CD14-positive monocyte (primary cell): ENCODE measurements at regions not wholly inside any gene's neighbourhood (a gene's known extent, or its start where the extent isn't known, plus 50 kb on each side); places are given as distances from the start of the nearest gene placed in this dataset.

Experiments
- DNase-seq, 3 donors: peaks; one replicate each; pipeline ENCODE4 v3.0.0-alpha.2; 2011 to 2022
- H2AFZ ChIP-seq: 2 replicates; pipeline ENCODE4 v1.6.0; 2012; ENCODE audit warnings: mild to moderate bottlenecking, low read depth, low read length, inconsistent platforms; ENCODE audit not compliant: insufficient read depth, poor library complexity, severe bottlenecking
- H3K27ac ChIP-seq, 2 donors: 1 replicate in 1 of 2; 2 replicates in 1 of 2; pipeline ENCODE4 v1.5.1; 2012 to 2013; ENCODE audit warnings: low read length in 2 of 2, control low read depth in 1 of 2, inconsistent platforms in 1 of 2, low read depth in 1 of 2, mild to moderate bottlenecking in 1 of 2
- H3K27me3 ChIP-seq, 2 donors: one replicate each; pipeline versions ENCODE4 v1.6.0 to v1.6.1; 2011 to 2013; ENCODE audit warnings: low read length in 2 of 2; ENCODE audit not compliant: control insufficient read depth in 2 of 2, insufficient read depth in 2 of 2
- H3K36me3 ChIP-seq, 2 donors: replicated peaks in 1 of 2; 1 replicate in 1 of 2; 2 replicates in 1 of 2; pipeline versions ENCODE4 v1.5.1 to v1.6.1; 2012 to 2013; ENCODE audit warnings: low read length in 2 of 2, control low read depth in 1 of 2, inconsistent platforms in 1 of 2, mild to moderate bottlenecking in 1 of 2; ENCODE audit not compliant: insufficient read depth in 2 of 2, control insufficient read depth in 1 of 2
- H3K4me1 ChIP-seq, 2 donors: 1 replicate in 1 of 2; 2 replicates in 1 of 2; pipeline versions ENCODE4 v1.5.1 to v1.6.1; 2012 to 2013; ENCODE audit warnings: low read length in 2 of 2, control low read depth in 1 of 2, inconsistent platforms in 1 of 2, mild to moderate bottlenecking in 1 of 2, moderate library complexity in 1 of 2; ENCODE audit not compliant: insufficient read depth in 2 of 2, control insufficient read depth in 1 of 2
- H3K4me2 ChIP-seq: replicated peaks from 2 replicates; pipeline ENCODE3; 2012; ENCODE audit warnings: low read length, moderate library complexity, mild to moderate bottlenecking; ENCODE audit not compliant: poor library complexity, severe bottlenecking; ENCODE audit errors: extremely low read depth
- H3K4me3 ChIP-seq, 3 experiments: fragments of 200-600 bp in 1 of 3; sonication (generic) in 1 of 3; replicated peaks in 1 of 3; 1 replicate in 2 of 3; 2 replicates in 1 of 3; pipeline ENCODE4 v1.5.1; 2011 to 2013; ENCODE audit warnings: low read length in 3 of 3, mild to moderate bottlenecking in 3 of 3, control low read depth in 2 of 3, low read depth in 2 of 3, inconsistent platforms in 1 of 3, moderate library complexity in 1 of 3
- H3K79me2 ChIP-seq: 2 replicates; pipeline ENCODE4 v1.6.0; 2012; ENCODE audit warnings: mild to moderate bottlenecking, control low read depth, inconsistent platforms, low read length, moderate library complexity; ENCODE audit not compliant: insufficient read depth
- H3K9ac ChIP-seq: 2 replicates; pipeline ENCODE4 v1.6.0; 2017; ENCODE audit warnings: low read length, mild to moderate bottlenecking; ENCODE audit not compliant: insufficient read depth, poor library complexity, severe bottlenecking
- H3K9me3 ChIP-seq, 2 donors: replicated peaks in 1 of 2; 1 replicate in 1 of 2; 2 replicates in 1 of 2; pipeline versions ENCODE4 v1.5.1 to v1.6.1; 2012 to 2013; ENCODE audit warnings: low read length in 2 of 2, control low read depth in 1 of 2; ENCODE audit not compliant: control insufficient read depth in 1 of 2, insufficient read depth in 1 of 2
- H4K20me1 ChIP-seq: 2 replicates; pipeline ENCODE4 v1.6.0; 2012; ENCODE audit warnings: mild to moderate bottlenecking, low read length, control low read depth, moderate library complexity; ENCODE audit not compliant: insufficient read depth
- H3K27ac Mint-ChIP-seq, 7 donors: one replicate each; pipeline ENCODE4 v1.8.0; 2020; ENCODE audit warnings: mild to moderate bottlenecking in 7 of 7, mixed read lengths in 7 of 7, moderate library complexity in 6 of 7, inconsistent platforms in 2 of 7
- H3K27me3 Mint-ChIP-seq, 3 donors: one replicate each; pipeline ENCODE4 v1.8.0; 2021 to 2022; ENCODE audit warnings: low read depth in 3 of 3, mild to moderate bottlenecking in 3 of 3, mixed read lengths in 3 of 3, moderate library complexity in 3 of 3, inconsistent platforms in 1 of 3
- H3K36me3 Mint-ChIP-seq, 2 donors: one replicate each; pipeline ENCODE4 v1.8.0; 2020; ENCODE audit warnings: mixed read lengths in 2 of 2, inconsistent platforms in 1 of 2, mild to moderate bottlenecking in 1 of 2
- H3K4me1 Mint-ChIP-seq: one replicate; pipeline ENCODE4 v1.8.0; 2020; ENCODE audit warnings: mild to moderate bottlenecking, mixed read lengths
- H3K4me3 Mint-ChIP-seq, 2 donors: one replicate each; pipeline ENCODE4 v1.8.0; 2020; ENCODE audit warnings: mild to moderate bottlenecking in 2 of 2, mixed read lengths in 2 of 2, moderate library complexity in 1 of 2
- H3K9me3 Mint-ChIP-seq, 7 donors: one replicate each; pipeline ENCODE4 v1.8.0; 2020 to 2022; ENCODE audit warnings: mixed read lengths in 7 of 7, mild to moderate bottlenecking in 6 of 7, moderate library complexity in 6 of 7, inconsistent platforms in 2 of 7
- WGBS: methylation state at CpG from one replicate; pipeline ENCODE4 v1.1.5; 2013; ENCODE audit warnings: missing lambda C conversion rate; ENCODE audit not compliant: insufficient coverage; 5-methylcytosine and 5-hydroxymethylcytosine counted together
- intact Hi-C, 2 donors: fragments of 100-400 bp; cut with micrococcal nuclease; formaldehyde crosslinking; loops; one replicate each; pipeline versions ENCODE4 v1.15.0 to v1.15.1; 2023
- TF ChIP-seq, protein P1 (sequence below): fragments of 200-600 bp; IDR thresholded peaks from one replicate; pipeline ENCODE4 v1.8.0; 2022; ENCODE audit warnings: antibody characterized with exemption, mild to moderate bottlenecking

DNA sequence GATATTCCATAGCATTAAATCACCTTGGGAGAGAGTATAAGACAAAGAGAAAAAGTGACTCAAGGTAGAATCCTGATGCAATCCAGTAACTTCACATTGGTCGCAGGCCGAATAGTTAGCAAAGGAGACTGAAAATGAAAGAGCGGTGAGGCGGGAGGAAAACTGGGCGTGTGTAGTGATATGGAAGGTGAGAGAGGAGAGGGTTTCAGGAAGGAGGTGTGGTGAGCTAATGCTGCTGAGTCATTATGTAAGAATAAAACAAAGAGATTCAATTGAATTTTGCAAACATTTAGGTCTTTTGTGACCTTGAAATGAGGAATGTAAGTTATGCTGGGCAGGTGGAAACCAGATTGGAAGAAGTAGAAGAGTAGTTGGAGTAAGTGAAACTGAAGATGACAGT is 235.3 kb downstream of the C3orf38 start:
- Mint-ChIP-seq H3K27ac (no peak overlapping the region), H3K36me3 (no peaks in the 10 kb centered on the region), H3K9me3 (peaks cover 0 to 10% (median 5%) of the 10 kb centered on the region in 7 donors), H3K4me1 (no peaks in the 10 kb centered on the region), H3K4me3 (no peak overlapping the region), H3K27me3 (no peaks in the 10 kb centered on the region)
- Histone ChIP-seq H2AFZ (no peak overlapping the region), H3K79me2 (no peaks in the 10 kb centered on the region), H3K27me3 (no peaks in the 10 kb centered on the region), H3K36me3 (no peaks in the 10 kb centered on the region), H3K4me2 (no peak overlapping the region), H3K9ac (no peak overlapping the region), H3K4me3 (no peak overlapping the region), H3K9me3 (peaks cover 0 to 9% of the 10 kb centered on the region in 2 donors), H3K27ac (no peak overlapping the region), H4K20me1 (no peaks in the 10 kb centered on the region), H3K4me1 (no peaks in the 10 kb centered on the region)
- TF ChIP-seq, protein P1, sequence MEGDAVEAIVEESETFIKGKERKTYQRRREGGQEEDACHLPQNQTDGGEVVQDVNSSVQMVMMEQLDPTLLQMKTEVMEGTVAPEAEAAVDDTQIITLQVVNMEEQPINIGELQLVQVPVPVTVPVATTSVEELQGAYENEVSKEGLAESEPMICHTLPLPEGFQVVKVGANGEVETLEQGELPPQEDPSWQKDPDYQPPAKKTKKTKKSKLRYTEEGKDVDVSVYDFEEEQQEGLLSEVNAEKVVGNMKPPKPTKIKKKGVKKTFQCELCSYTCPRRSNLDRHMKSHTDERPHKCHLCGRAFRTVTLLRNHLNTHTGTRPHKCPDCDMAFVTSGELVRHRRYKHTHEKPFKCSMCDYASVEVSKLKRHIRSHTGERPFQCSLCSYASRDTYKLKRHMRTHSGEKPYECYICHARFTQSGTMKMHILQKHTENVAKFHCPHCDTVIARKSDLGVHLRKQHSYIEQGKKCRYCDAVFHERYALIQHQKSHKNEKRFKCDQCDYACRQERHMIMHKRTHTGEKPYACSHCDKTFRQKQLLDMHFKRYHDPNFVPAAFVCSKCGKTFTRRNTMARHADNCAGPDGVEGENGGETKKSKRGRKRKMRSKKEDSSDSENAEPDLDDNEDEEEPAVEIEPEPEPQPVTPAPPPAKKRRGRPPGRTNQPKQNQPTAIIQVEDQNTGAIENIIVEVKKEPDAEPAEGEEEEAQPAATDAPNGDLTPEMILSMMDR, result no peak
- WGBS, result 64% methylated on average over 5 of the region's 5 CpGs
- no peak for DNase-seq
- intact Hi-C loops, result no loop called here

DNA sequence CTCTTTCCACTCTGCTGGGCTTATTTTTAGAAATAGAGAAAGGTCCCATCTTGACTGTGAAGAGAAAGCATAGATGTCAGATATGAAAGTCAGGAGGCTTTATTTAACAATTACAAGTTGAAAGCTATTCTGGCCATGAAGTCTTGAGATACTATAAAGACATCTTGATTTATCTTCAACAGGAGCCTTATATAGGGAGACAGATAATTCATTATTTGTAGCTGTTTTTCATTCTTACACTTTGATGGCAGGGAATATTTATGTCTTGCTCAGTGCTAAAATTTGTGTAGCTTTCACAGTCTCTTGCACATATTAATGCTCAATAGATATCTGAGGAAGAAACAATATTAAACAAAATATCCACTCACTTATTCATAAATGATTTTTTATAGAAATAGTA is 248.8 kb downstream of the C3orf38 start:
- Histone ChIP-seq H3K27me3 (no peaks in the 10 kb centered on the region), H3K9ac (no peak overlapping the region), H3K36me3 (no peaks in the 10 kb centered on the region), H3K9me3 (no peaks in the 10 kb centered on the region), H3K4me1 (no peaks in the 10 kb centered on the region), H3K79me2 (no peaks in the 10 kb centered on the region), H3K27ac (no peak overlapping the region), H4K20me1 (no peaks in the 10 kb centered on the region), H3K4me3 (no peak overlapping the region), H3K4me2 (no peak overlapping the region), H2AFZ (no peak overlapping the region)
- peaks cover 0 to 4% (median 2%) of the 10 kb centered on the region in 7 donors for H3K9me3 Mint-ChIP-seq
- no peak overlapping the region for H3K27ac Mint-ChIP-seq
- DNase-seq, result no peak
- TF ChIP-seq, protein P1, result no peak
- no peak overlapping the region for H3K4me3 Mint-ChIP-seq
- no peaks in the 10 kb centered on the region for H3K4me1 Mint-ChIP-seq
- intact Hi-C loops, result no loop called here
- no peaks in the 10 kb centered on the region for H3K36me3 Mint-ChIP-seq
- H3K27me3 Mint-ChIP-seq, result no peaks in the 10 kb centered on the region
